Stimulated activated CD8-positive, alpha-beta memory T cell treated with anti-CD3 and anti-CD28 coated beads, Interleukin-15, amount 100 ng/mL, for 24 hours (primary cell): ENCODE measurements at regions not wholly inside any gene's neighbourhood (a gene's known extent, or its start where the extent isn't known, plus 50 kb on each side); places are given as distances from the start of the nearest gene placed in this dataset.
"Not testable (repeated sequence)": the region's sequence is repeated elsewhere in the genome, so short reads cannot be mapped to it uniquely, and the experiment has no call there.

Experiments
- DNase-seq: peaks from one replicate; pipeline ENCODE4 v3.0.0-alpha.2; 2020; ENCODE audit warnings: low read depth

DNA sequence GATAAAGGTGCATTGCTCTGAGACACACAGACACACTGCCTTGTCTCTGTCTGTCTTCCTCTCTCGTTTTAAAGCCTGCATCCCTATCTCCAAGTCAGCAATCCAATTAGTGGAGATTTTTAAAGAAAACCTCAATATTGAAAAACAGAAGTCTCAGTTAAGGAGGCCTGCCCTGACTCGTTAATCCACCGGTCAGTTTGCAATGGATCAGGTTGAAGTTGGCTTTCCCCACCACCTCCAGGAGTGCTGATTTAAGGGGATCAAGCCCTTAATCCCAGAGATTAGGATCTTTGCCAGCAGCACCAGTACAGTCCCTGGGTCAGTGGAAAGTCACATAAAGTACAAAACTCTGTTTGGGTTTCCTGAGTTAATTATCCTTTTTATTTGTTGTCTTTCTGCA is 271.1 kb upstream of the ASIC2 start:
- no peak for DNase-seq

DNA sequence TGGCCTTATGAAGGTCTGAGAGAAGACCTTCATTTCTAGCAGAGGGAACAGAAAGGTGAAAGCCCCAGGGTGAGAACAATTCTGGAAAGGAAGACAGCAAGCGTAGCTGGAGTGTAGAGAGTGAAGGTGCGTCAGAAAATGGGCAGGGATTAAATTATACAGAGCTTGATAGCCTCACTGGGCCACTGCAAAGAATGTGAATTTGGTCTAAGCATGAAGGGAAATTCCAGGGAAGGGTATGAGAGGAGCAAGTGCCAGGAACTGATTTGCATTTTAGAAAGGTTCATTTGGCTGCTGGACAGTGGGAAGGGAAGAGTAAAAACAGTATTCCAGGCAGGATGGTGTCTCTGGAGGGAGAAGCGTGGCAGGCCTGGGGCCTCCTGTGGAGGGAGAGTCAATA is 274.1 kb upstream of the ASIC2 start:
- no peak for DNase-seq

- DNase-seq, result no peak
These were observed 279.5 kb upstream of the ASIC2 start for GRCh38 chr17:33572615-33573014.

DNA sequence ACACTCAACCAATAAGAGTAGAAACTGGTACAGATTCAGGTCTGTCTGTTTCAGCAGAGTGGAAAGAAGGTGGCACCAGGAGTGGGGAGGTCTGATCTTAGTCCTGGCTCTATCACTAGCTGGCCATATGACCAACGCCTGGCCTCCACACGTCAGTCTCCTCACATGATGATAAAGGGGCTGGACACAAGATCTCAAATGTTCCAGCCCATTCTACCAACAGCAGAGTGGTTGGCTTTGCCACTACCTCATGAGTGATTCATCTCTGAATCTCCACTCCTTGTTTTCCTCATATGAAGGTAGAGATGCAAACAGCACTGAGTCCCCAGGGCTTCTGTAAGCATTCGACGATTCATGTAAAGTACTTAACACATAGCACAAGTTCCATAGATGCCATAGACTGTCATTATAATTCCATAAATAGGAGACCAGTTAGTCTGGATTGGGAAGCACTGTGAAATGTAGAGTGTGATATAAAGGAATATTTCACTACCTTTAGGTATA is 281.9 kb upstream of the ASIC2 start:
- no peak for DNase-seq

DNA sequence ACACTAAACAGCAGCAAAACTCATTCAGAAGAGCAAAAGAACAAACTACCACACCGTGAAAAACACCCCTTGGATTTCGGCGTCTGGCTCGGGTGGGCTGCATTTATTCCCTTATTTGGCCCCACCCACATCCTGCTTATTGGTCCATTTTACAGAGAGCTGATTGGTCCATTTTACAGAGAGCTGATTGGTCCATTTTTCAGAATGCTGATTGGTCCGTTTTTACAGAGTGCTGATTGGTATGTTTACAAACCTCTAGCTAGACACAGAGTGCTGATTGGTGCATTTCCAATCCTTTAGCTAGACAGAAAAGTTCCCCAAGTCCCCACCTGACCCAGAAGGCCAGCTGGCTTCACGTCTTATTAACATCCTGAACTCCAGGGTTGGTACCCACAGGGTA is 286.6 kb upstream of the ASIC2 start:
- not testable (repeated sequence) for DNase-seq

DNA sequence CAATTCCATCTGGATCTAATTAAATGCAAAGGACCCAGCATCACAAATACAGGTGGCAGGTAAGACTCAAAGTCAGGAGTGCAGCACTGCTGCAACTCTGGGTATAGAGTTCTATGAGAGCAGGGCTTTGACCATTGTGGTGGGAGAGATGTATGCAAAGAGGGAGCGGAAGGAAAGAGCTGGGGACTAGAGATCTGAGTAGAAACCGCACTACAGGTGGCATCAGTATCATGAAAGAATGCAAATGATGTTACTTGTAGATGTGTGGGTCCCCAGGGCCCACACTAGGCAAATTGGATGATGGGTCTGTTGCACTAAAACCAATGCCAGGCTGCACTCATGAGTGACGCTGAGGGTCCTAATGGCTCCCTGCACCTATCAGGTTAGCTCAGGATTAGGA is 287.1 kb upstream of the ASIC2 start:
- no peak for DNase-seq

GRCh38 chr17:33582661-33583060 is 289.6 kb upstream of the ASIC2 start:
- DNase-seq, result no peak

- DNase-seq, result no peak
These were observed 290.7 kb upstream of the ASIC2 start for GRCh38 chr17:33583518-33584417.

GRCh38 chr17:33593991-33594390 is 300.9 kb upstream of the ASIC2 start:
- DNase-seq, result no peak

DNA sequence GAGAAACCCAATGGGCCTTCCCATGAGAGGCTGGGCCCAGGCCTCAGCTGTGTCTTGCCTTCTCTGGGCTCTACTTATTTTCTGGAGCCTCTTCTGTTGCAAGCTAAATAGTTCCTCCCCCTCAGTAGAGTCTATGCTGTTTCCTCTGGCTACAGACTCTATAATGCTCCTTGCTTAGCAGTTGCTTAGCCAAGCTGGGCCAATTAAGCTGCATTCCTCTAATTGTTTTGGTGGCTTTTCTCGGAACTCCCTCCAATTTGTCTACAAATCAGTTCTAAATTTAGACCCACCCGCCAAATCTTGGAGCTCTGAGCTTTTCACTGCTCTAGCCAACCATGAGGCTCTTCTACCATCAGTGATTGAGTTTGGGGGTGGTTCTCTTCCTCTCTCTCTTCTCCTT is 302.7 kb upstream of the ASIC2 start:
- no peak for DNase-seq

GRCh38 chr17:33596899-33597298 is 303.8 kb upstream of the ASIC2 start:
- no peak for DNase-seq

DNA sequence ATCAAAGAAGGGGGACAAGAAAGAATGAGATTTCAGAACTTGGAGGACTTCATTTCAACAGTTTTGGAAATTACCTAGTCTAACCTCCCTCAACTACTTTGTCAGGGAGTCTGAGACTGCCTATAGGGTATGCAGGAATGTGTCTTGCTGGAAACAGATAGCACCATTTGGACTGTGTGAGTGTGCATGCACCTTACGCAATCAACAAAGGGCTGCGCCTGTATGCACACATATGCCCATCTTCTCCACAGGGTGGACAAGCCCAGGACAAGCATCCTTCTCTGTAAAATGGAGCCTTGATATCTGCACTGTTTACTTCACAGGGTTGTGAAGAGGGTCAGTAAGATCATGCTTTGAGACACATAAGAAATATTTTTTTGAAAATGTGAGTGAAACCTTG is 305.7 kb upstream of the ASIC2 start:
- no peak for DNase-seq

DNA sequence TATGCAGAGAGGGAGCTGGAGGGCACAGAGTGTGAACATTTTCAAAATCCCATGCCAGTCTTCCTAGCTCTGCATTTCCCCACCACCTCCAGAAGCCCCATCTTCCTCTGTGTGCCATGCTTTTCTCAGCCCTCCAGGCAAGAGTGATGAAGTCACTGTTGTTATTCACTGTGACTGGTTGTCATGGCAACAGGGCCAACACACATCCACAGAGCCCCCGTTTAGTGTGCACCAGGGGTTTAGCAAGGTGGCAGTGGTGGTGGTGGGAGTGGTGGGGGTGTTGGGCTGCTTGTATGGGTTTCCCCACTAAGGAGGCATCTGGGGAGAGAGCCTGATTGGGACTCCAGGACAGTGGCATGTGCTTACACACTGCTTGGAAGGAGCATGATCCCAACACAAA is 309.9 kb upstream of the ASIC2 start:
- no peak for DNase-seq

DNA sequence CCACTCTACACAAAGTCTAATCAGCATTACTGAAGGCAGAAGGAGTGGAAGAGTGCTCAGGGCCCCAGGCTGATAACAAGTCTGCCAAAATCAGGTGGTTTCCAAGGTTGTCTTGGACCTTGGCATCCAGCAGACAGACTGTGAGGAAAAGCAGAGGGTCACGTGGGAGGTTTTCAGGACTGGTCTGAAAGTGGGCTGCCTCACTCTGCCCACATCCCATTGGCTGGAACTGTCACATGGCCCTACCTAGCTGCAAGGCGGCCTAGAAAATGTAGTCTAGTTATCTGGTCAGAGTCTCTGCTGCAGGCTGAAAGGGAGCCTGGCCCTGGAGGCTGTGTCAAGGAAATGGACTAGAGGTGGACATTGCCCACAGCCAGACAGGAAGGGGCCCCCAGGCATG is 310.7 kb upstream of the ASIC2 start:
- no peak for DNase-seq

- DNase-seq, result no peak
These were observed 318.4 kb upstream of the ASIC2 start for GRCh38 chr17:33611532-33611931.

GRCh38 chr17:33615861-33616260 is 322.8 kb upstream of the ASIC2 start:
- no peak for DNase-seq

DNA sequence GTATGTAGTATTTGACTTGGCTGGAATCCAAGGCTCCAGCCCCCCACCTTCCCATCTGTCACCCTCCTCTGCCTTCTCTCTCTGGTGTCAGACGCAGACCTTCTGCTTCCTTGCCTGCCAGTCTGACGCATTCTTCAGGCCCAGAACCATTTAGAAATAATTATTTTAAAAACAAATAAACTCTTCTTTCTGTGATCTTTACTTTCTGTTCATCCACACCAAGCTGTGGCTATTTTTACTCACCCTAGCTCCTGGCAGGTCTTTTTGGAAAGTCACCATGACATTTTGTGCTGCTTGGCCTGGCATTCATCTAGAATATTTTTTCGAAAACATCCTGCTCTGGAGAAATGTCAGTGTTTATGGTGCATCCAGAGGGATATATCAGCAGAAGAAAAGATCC is 330.7 kb upstream of the ASIC2 start:
- no peak for DNase-seq

- DNase-seq, result no peak
These were observed 335.6 kb upstream of the ASIC2 start for GRCh38 chr17:33628500-33629346.

DNA sequence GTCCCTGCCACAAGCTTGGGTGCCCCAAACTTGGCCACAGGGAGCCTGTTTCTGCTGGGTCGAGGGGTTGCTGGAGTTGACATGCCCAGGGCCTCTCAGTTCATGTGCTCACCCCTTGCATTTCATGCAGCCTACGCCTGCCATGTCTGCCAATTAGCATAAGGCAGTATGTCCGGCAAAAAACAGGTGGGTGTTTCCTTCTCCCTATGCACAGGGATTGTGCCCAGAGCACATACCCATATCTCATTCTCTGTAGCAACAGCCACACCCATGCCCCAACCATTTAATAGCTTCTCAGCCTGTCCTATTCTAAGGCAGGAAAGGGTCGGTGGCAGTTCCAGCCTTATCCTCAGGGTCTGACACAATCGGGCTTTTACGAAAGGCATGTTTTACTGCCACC is 340.4 kb upstream of the ASIC2 start:
- no peak for DNase-seq

GRCh38 chr17:33637534-33637933 is 344.4 kb upstream of the ASIC2 start:
- no peak for DNase-seq

- no peak for DNase-seq
These were observed 346.2 kb upstream of the ASIC2 start for GRCh38 chr17:33639103-33639880.

- DNase-seq, result no peak
These were observed 347.5 kb upstream of the ASIC2 start for GRCh38 chr17:33640629-33641028.
